ENCODE measurements at regions not wholly inside any gene's neighbourhood (a gene's known extent, or its start where the extent isn't known, plus 50 kb on each side); places are given as distances from the start of the nearest gene placed in this dataset.

DNA sequence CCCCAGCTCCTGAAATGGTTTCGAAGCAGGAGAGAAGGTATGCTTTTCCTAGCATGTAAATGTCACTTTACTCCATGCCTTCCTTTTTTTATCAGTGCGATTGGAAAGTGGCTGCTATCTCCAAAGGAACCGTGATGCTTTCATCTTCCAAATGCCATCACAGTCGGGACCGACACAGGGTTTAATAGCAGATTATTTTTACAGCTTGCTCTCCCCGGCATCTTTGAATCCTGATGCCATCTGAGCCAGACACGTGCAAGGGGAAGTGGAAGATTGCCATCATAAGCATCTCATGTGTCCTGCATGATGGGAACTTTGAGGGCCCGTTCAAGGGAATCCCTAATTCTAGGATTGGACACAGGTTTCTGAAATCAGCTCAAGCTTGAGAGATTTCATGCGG is 253.4 kb upstream of the KCNG1 start:
- TF ChIP-seq POLR2AphosphoS5 (IDR thresholded peaks at IDR 0.05; ENCODE audit: insufficient read depth, low read depth, low read length), result no peak
- no peak for TF ChIP-seq POLR2A (IDR thresholded peaks at IDR 0.05; ENCODE audit: low read depth, low read length)
- TF ChIP-seq GATA2 (IDR thresholded peaks at IDR 0.05; ENCODE audit: insufficient read depth, insufficient read length, low read depth, low read length), result no peak
- TF ChIP-seq CTCF (IDR thresholded peaks at IDR 0.05; ENCODE audit: extremely low read depth in 1 of 2, insufficient read depth in 1 of 2, low read depth in 1 of 2, low read length in 2 of 2), result no peak
